Cardiac muscle cell (in vitro differentiated cells and primary cell): ENCODE measurements at regions not wholly inside any gene's neighbourhood (a gene's known extent, or its start where the extent isn't known, plus 50 kb on each side); places are given as distances from the start of the nearest gene placed in this dataset.

Experiments
- DNase-seq, 2 donors: peaks; one replicate each; pipeline versions ENCODE4 v3.0.0 to v3.0.0-alpha.2; 2010 to 2017; ENCODE audit warnings: low read depth in 1 of 2, low spot score in 1 of 2
- H3K27ac ChIP-seq: fragments of 200-600 bp; sonication (generic); 2 replicates; pipeline ENCODE4 v1.5.1; 2016
- H3K27me3 ChIP-seq: fragments of 200-600 bp; sonication (generic); 2 replicates; pipeline ENCODE4 v1.6.0; 2016; ENCODE audit warnings: control low read depth
- H3K36me3 ChIP-seq: fragments of 200-600 bp; sonication (generic); 2 replicates; pipeline ENCODE4 v1.5.1; 2016; ENCODE audit warnings: control low read depth
- H3K4me1 ChIP-seq: fragments of 200-600 bp; sonication (generic); 2 replicates; pipeline ENCODE4 v1.8.1; 2017; ENCODE audit warnings: low read depth, mild to moderate bottlenecking, mixed run types
- H3K4me3 ChIP-seq: fragments of 200-600 bp; sonication (generic); 2 replicates; pipeline ENCODE4 v1.5.1; 2016; ENCODE audit warnings: mild to moderate bottlenecking
- H3K9me3 ChIP-seq: fragments of 200-600 bp; sonication (generic); 2 replicates; pipeline ENCODE4 v1.5.1; 2017; ENCODE audit warnings: low read depth, mild to moderate bottlenecking, control low read depth
- TF ChIP-seq, protein P1 (sequence below): IDR thresholded peaks from 2 replicates; pipeline ENCODE4 v1.5.1; 2012; ENCODE audit warnings: low read depth, mild to moderate bottlenecking, low read length

- TF ChIP-seq, protein P1, sequence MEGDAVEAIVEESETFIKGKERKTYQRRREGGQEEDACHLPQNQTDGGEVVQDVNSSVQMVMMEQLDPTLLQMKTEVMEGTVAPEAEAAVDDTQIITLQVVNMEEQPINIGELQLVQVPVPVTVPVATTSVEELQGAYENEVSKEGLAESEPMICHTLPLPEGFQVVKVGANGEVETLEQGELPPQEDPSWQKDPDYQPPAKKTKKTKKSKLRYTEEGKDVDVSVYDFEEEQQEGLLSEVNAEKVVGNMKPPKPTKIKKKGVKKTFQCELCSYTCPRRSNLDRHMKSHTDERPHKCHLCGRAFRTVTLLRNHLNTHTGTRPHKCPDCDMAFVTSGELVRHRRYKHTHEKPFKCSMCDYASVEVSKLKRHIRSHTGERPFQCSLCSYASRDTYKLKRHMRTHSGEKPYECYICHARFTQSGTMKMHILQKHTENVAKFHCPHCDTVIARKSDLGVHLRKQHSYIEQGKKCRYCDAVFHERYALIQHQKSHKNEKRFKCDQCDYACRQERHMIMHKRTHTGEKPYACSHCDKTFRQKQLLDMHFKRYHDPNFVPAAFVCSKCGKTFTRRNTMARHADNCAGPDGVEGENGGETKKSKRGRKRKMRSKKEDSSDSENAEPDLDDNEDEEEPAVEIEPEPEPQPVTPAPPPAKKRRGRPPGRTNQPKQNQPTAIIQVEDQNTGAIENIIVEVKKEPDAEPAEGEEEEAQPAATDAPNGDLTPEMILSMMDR: no peak
- no peak for DNase-seq
- Histone ChIP-seq H3K4me1 (peaks cover 13% of the 10 kb centered on the region), H3K9me3 (no peaks in the 10 kb centered on the region), H3K27ac (no peak overlapping the region), H3K36me3 (no peaks in the 10 kb centered on the region), H3K4me3 (no peak overlapping the region), H3K27me3 (no peaks in the 10 kb centered on the region)
Observed at GRCh38 chr4:112058433-112058832, 86.8 kb upstream of the FAM241A start.

GRCh38 chr4:112060212-112060611, 85.0 kb upstream of the FAM241A start:
- no peak overlapping the region for H3K27ac ChIP-seq
- H3K4me3 ChIP-seq: no peak overlapping the region
- no peaks in the 10 kb centered on the region for H3K27me3 ChIP-seq
- TF ChIP-seq, protein P1: peak; percentile 49
- H3K36me3 ChIP-seq: no peaks in the 10 kb centered on the region
- peaks cover 7% of the 10 kb centered on the region for H3K4me1 ChIP-seq
- peak; percentile 38 to 63 for DNase-seq
- H3K9me3 ChIP-seq: no peaks in the 10 kb centered on the region

- no peak overlapping the region for H3K27ac ChIP-seq
- peak in 1 of 2 donors; percentile 5 for DNase-seq
Observed at GRCh38 chr4:112061207-112061817, 83.9 kb upstream of the FAM241A start.

DNA sequence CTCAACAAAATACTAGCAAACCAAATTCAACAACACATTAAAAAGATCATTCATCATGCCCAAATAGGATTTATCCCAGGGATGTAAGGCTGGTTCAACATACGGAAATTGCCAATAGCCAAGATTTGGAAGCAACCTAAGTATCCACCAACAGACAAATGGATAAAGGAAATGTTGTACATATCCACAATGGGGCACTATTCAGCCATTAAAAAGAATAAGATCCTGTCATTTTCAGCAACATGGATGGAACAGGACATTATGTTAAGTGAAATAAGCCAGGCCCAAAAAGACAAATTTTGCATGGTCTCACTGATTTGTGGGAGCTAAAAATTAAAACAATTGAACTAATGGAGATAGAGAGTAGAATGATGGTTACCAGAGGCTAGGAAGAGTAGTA, 82.0 kb upstream of the FAM241A start:
- no peak overlapping the region for H3K27ac ChIP-seq
- TF ChIP-seq, protein P1: no peak
- peak in 1 of 2 donors; percentile 7 for DNase-seq
- no peaks in the 10 kb centered on the region for H3K9me3 ChIP-seq
- H3K4me3 ChIP-seq: no peak overlapping the region
- no peaks in the 10 kb centered on the region for H3K36me3 ChIP-seq
- no peaks in the 10 kb centered on the region for H3K27me3 ChIP-seq
- peaks cover 7% of the 10 kb centered on the region for H3K4me1 ChIP-seq

More at GRCh38 chr4:112061207-112061817, 83.9 kb upstream of the FAM241A start:
- Histone ChIP-seq H3K36me3 (no peaks in the 10 kb centered on the region), H3K4me3 (no peak overlapping the region), H3K9me3 (no peaks in the 10 kb centered on the region), H3K4me1 (peaks cover 7% of the 10 kb centered on the region), H3K27me3 (no peaks in the 10 kb centered on the region)
- TF ChIP-seq, protein P1: no peak

DNA sequence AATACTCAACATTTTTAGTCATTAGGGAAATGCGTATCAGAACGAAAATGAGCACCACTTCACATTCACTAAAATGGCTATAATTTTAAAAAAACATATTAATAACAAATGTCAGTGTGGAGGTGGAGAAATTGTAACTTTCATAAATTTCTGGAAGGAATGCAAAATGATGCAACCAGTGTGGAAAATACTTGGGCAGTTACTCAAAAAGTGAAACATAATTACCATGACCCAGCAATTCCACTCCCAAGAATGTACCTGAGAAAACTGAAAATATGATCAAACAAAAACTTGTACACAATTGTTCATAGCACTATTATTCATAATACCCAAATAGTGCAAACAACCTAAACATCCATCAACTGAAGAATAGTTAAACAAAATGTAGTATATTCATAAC, 76.1 kb upstream of the FAM241A start:
- Histone ChIP-seq H3K27ac (no peak overlapping the region), H3K4me3 (no peak overlapping the region), H3K27me3 (no peaks in the 10 kb centered on the region), H3K36me3 (no peaks in the 10 kb centered on the region), H3K4me1 (no peaks in the 10 kb centered on the region), H3K9me3 (no peaks in the 10 kb centered on the region)
- TF ChIP-seq, protein P1: no peak
- peak in 1 of 2 donors; percentile 25 for DNase-seq

- H3K27ac ChIP-seq: no peak overlapping the region
- H3K9me3 ChIP-seq: no peaks in the 10 kb centered on the region
- no peak overlapping the region for H3K4me3 ChIP-seq
- no peaks in the 10 kb centered on the region for H3K36me3 ChIP-seq
- no peaks in the 10 kb centered on the region for H3K4me1 ChIP-seq
- DNase-seq: no peak
- no peaks in the 10 kb centered on the region for H3K27me3 ChIP-seq
- TF ChIP-seq, protein P1: no peak
Observed at GRCh38 chr4:112073181-112073580, 72.1 kb upstream of the FAM241A start.
